HG02885 (cell line): ENCODE measurements at regions not wholly inside any gene's neighbourhood (a gene's known extent, or its start where the extent isn't known, plus 50 kb on each side); places are given as distances from the start of the nearest gene placed in this dataset.

Source experiments
- ATAC-seq: cut with Tn5 transposase; IDR thresholded peaks from one replicate; pipeline ENCODE4 v1.9.1; 2021; ENCODE audit warnings: mild to moderate bottlenecking; ENCODE audit not compliant: unreplicated experiment, poor library complexity

DNA sequence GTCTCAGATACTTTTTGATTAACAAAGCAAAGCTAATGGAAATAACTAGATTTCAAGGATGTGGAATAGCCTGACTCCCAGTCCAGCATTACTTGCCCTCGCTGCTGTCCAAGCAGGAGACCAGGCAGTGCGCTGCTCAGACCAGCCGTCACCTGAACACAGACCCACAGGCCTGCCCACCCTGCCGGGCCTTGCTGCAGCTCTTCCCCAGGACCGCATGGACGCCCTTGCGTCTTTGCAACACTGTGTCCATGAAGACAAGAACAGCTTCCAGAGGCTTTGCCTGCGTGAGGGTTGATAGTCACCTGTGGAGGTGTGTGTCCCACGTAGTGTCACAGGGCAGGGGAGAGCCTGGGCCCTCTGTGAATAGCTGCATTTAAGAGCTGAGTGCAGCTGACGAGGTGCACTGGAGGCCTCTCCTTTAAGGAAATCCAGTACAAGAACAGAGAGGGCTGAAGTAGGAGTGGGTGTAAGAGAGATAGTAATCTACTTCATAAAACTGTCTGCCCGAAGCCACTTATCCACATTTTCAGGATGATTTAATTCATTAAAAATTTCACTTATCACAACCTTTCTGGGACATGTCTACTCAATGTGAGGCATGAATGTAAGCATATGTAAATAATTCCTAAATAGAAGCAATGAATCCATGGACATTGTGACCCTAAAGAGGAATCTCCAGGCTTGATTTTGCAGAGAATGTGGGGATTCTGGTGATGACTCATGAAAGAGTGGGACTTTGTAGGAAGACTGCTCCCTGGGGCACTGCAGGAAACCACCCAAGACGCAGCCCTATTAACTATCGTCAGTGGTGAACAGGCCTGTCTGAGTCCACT, 176.2 kb upstream of the RAB4A start:
- ATAC-seq: no peak

DNA sequence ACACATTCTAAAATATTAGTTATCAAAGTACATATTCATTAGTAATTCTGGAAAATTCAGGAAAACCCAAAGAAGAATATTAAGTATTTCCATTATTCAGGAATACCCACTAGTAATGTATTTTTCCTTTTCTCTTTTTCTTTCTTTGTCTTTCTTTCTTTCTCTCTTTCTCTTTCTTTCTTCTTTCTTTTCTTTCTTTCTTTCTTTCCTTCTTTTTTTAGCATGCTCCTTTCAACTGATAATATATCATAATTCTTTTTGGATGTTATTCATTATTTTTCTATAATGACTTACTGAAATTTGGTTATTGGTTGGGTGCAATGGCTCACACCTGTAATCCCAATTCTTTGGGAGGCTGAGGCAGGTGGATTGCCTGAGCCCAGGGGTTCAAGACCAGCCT, 175.6 kb upstream of the RAB4A start:
- no peak for ATAC-seq

DNA sequence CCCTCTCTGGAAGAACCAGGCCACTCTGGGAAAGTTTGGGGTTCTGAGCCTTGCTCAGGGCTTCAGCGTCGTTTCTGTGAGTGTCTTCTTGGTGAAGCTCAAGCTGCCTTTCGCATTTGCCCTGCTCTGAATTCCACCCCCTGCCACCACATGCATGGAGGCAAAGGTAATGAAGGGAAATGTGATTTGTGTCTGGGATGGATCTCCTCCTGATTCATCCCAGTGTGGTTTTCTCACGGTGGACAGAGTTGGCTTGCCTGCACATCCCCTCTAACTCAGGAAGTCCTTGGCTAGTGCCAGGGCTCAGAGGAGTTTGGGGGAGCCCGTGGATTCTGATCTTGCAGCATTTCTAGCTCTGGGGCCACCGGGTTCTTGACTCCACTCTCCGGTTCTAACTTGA, 173.6 kb upstream of the RAB4A start:
- no peak for ATAC-seq

DNA sequence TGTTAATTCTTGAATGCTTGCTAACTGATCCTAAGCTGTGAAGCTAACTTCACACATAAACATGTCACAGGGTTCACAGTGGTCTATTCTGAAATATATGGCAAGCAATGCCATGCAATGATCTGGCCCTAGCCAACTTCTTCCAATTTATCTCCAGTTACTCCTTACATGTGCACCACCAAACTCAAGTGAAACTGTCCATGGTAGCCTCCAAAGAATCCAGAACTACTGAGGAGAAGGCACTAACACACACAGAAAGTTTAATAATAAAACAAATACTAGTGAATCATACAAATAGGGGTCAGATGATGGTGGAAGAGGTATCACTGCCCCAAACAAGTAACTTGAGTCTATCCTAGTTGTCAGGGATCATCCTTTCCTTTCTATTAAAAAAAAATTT, 172.6 kb upstream of the RAB4A start:
- no peak for ATAC-seq

DNA sequence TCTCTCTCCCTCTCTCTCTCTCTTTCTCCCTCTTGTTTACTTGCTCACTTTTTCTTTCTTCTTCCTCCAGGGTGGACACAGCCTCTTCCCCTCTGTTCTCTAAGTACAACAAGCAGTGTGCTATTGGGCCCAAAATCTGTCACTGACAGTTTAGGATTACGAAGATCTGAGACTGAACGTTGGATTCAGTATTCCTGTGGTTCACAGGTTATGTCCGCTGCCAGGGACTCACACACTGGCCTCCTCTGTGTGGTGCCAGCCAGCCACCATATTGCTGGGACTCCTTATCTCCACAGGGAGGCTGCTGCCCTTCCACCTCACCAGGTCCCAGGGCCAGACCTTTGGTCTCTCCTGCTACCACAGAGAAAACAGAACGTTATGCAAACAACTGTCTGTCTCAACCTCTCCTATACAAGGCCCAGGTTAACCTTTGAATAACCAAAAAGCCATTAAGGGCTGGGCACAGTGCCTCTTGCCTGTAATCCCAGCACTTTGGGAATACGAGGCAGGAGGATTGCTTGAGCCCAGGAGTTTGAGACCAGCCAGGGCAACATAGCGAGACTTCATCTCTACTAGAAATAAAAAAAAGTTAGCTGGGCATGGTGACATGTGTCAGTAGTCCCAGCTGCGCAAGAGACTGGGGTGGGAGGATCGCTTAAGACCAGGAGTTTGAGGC, 171.9 kb upstream of the RAB4A start:
- ATAC-seq: no peak

DNA sequence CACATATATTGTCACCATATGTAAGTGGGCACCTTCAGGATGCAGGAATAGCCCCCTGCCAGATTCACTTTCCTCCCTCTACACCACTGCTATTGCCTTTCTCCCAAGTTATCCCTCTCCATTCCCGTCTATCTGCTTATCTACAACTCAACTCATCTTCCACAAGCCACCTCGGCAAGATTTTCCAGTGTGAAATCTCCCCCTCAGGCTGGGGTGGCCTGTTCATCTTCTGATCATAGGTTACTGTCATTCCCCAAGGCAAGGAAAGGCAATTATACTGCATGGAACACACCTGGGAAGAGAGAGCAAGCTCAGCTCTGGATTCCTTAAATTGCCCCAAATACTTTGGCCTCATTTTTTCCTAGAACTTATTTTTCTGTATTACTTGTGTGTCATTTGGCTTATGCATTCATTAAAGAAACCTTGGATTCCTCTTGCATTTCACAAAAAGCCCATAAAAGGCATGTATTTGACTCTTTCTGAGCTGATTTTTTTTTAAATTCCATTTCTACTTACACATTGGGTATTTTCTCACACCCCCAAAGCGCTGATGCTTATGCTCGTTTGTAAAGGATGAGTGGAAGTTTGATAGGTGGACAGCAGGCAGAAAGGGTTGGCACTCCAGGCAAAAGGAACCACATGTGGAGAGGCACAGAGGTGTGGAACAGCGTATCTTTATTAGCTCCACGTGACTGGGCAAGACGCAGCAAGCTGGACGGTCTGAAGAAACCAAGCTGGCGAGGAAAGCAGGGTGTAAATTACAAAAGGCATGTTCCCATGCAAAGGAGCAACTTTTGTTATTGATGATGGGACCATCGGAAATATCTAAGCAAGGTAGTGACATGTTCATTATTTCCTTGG, 169.7 kb upstream of the RAB4A start:
- no peak for ATAC-seq

DNA sequence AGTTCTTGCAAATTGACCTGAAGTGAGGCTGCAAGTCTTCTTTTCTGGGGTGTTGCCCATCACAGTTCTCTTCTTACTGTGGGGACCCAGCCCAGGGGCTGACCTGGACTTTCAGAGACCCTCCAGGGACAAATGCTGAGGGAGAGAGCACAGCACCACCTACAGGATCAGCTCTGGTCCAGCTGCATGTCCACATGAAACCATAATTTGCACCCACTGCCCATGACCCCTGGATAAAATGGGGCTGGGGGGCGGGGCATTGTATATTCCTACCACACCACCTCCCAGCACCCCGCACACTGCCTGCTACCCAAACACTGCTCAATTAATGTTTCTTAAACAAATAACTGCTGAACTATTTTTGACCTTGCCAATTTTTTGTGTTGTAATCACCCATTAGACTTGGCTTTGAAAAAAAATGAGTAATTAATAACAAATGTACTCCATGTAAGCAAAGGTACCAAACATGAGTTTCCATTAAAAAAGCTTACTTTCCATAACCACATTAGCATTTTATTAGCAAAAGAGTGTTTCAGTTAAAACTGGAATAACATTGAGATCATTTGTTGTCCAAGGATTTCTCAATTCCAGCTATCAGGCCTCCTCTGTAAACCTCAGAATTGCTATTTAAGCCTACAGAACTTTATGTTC, 168.0 kb upstream of the RAB4A start:
- no peak for ATAC-seq

DNA sequence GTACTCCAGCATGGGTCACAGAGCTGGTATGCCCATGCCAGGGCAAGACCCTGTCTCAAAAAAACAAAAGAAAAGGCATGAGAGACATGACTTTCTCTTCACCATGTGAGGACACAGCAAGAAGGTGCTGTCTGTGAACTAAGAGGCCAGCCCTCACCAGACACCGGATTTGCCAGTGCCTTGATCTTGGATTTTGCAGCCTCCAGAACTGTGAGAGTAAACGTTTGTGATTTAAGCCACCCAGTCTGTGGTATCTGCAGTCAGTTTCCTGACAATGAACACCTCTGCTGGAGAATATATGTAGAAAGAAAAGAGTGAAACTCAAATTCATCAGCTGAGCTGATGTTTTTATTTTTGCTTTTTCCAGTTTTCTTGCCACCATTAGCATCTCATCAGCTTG, 166.3 kb upstream of the RAB4A start:
- ATAC-seq: no peak

DNA sequence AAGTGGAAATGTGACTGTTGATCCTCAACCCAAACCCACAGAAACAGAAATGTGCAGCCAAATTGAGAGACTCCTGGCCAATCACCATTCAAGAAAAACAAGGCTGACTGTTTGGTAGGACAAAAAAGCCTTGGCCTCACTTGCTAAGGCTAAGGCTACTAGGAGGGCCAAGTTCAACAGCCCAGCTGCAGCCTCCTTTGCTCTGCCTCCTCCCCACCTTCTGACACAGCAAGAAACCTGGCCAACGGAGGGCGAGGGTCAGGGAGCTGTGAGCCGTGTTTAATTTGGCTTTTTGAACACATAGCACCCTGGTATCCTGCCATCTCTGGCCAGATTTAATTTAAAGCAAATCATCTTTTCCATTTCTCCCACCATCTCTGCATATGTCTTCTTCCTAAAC, 165.8 kb upstream of the RAB4A start:
- ATAC-seq: no peak

DNA sequence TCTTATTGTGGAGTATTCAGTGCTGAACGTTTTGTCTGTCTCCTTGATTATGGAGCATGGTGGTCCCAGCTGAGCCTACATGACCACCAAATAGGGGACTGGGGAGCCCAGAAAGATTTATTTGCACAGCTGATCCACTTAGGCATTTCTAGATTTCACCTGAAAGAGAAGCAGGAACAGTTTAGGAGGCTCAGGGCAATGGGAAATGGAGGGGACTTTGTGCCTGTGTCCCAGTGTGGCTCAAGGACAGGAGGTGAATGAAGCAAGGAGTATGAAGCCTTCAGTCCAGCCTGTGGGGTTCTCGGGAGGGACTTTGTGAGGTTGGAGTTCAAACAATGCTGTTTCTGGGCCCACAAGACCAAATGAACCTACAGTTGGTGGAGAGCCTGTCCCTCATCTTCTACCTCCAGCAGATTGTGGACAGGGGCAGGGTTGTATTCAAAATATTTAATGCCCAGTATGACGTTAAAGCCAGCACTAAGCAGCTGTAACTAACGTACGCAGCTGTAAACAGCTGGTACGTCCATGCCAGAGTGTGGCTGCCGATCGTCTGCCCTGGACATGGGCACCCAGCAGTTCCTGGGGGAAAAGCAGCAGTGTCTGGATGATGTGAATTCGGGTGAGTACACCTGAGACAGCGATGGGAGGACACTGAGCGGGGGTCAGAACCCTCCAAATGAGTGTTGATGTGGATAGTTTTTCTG, 164.9 kb upstream of the RAB4A start:
- no peak for ATAC-seq

DNA sequence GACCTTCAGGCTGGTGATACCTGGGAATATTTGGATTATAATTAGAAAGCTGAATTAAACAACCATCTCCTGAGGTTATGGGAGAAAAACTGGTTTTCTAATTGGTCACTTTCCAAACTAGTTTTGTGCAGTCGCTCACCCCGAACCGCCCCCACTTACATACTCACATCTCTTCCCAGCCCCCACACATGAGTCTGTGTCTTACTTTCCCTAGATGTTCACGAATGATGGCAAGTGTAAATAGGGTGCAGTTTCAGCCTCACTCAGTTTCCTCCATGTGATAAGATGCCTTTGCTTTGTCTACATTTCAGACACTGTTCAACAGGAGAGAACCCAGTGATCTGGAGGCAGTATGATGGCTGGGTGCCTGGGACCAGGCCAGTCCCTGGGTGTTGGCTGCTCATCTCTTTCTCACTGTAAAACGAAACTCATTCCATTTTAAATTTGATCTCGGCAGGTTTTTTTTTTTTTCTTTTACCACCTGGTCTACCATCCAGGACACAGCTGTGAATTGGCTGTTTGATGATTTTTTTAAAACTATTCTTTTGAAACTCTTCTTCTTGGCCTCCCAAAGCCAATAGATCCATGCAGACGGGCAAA, 164.3 kb upstream of the RAB4A start:
- ATAC-seq: no peak

DNA sequence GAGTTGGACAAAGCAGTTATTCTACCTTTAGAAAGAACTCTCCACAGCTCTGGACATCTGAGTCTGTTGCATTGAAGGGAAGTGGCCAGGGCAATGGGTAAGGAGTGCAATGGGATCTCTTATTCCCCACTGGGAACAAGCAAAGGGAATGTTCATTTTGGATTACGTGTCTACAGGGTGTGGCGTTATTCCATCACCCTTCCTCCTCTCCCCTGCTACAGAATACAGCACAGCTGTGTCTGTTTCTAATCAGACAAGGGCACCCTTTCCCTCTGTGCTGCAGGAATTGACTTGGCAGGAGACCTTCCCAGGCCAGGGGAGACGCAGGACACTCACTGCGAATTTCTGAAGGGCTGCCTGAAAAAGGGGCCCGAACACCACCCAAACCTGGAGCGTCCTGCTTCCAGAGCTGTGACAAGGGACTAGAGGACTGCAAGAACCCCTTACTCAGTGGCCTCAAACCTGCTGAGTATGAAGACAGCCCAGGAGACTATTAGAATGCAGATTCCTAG, 163.6 kb upstream of the RAB4A start:
- no peak for ATAC-seq

DNA sequence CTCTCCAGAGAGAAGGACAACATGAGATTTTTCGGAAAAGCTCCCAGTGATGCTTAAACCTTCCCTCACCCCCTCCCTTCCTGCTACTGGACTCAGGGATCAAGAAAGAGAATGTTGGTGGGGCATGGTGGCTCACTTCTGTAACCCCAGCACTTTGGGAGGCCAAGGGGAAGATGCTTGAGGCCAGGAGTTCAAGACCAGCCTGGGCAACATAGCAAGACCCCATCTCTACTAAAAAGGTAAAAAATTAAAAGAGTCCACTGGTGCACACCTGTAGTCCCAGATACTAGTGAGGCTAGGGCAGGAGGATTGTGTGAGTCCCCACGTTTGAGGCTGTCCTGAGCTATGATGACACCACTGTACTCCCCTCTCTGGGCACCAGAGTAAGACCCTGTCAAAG, 162.9 kb upstream of the RAB4A start:
- ATAC-seq: no peak

DNA sequence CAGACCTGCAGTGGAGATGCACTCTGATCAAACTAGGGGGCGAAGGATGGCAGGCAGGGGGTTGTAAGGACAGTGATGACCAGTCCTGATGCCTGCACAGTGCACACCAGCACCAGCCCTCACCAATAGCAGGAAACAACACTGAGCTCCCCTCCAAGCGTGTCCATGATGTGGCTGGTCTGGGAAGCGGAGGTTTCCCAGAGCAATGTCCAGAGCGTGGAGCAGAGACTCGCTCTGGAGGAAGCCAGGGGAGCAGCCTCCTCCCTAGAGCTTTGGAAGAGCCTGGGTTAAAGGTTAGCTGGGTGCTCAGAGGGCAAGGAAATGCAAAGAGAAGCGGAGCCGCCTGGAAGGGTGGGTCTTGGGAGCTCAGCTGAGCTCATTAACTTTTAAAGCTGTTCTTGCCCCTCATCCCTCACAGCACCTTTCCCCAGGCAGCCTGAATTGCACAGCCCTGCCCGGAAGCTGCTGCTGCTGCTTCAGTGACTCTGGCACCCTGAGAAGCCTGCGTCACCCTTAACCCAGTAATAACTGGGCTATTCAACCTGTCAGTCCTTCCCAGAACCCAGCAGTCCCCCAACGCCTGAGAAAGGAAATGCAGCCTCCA, 162.2 kb upstream of the RAB4A start:
- no peak for ATAC-seq

DNA sequence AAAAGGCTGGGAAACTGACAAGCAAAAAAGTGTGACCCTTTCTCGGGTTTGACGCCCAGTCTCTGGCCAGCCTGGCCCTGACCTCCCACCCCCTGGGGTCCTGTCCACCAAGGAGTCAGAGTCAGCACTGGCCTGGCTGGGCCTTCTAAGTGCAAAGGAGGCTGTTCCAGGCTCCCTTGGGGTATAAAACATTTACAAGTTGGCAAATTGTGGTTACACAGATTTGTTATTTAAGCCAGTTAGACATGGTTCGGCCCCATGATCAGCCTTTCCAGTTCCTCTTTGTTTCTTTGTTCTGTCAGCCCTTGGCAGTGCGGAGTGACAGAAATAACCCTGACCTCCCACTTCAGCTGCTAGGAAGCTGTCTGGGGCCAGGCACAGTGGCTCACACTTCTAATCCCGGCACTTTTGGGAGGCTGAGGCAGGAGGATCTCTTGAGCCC, 161.6 kb upstream of the RAB4A start:
- no peak for ATAC-seq

DNA sequence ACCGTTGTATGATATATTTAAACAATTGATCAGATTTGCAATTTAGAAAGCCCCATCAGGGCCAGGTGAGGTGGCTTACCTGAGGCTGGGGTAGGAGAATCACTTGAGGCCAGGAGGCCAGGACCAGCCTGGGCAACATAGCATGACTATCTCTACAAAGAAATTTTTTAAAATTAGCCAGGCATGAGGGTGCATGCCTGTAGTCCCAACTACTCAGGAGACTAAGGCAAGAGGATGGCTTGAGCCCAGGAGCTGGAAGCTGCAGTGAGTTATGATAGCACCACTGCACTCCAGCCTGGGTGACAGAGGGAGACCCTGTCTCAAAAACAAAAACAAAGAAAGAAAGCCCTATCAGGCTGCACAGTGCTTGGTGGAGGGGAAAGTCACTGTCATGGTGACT, 159.9 kb upstream of the RAB4A start:
- no peak for ATAC-seq

DNA sequence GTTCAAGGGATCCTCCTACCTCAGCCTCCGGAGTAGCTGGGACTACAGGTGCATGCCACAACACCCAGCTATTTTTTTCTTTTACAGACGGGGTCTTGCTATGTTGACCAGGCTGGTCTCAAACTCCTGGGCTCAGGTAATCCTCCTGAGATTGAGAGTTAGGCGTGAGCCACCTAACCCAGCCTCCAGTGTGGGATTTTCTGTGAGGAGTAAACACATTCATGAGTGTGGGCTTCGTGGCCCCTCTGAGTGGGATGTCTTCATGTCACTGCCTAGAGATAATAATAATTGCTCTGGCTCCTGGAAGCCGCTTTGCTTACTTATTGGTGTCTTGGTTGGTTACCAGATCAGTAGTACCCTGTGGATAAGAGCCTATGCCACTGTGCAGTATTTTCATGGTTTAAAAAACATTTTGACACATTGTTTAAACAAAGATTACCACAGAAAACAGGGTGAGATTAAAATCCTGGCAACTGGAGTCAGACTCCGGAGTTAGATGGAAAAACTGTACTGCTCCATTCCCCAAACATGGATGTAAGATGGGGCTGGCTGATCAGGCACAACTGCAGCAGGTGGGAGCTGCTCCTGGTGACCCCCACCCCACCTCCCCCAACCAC, 159.1 kb upstream of the RAB4A start:
- ATAC-seq: no peak

DNA sequence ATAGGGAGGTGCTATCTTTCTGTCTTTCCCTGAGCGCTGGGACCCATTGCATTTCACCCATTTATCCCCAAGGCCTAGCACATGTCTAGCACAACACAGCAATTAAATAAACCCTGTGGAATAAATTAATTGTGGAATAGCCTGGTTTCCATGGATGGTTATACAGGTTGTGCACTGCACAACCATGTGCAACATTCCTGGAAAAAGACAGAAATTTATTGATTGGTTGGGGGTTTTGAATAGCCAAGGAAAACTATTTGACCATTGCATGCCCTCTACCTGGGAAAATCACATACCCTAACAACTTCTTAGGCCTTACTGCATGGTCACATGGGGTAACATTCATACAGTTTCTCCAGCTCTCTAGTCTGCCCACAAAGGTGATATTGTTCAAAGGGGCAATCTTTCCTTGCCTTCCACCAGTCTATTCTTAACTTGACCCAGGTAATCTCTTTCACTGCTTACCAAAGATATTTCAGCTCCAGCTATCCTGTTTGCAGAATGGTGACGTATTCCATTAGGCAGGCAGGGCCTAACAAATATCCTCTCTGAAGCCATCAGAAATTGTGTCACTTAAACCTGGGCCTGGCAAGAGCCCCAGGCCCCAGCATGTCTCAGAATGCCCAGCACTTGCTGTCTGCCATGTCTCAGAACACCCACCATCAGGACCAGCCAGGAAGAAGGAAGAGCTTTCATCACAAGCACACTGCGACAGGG, 157.9 kb upstream of the RAB4A start:
- no peak for ATAC-seq
